Heart right ventricle (tissue), 16 donors: ENCODE measurements at regions not wholly inside any gene's neighbourhood (a gene's known extent, or its start where the extent isn't known, plus 50 kb on each side); places are given as distances from the start of the nearest gene placed in this dataset.

ENCODE experiments used
- ATAC-seq, 8 donors: fragments of 200-7000 bp; cut with Tn5 transposase; one replicate each; pipeline ENCODE4 v1.9.1; 2020; ENCODE audit warnings: mild to moderate bottlenecking in 8 of 8, moderate library complexity in 8 of 8, moderate number of reproducible peaks in 1 of 8
- DNase-seq, 2 donors: peaks; one replicate each; pipeline ENCODE4 v3.0.0-alpha.2; 2020
- H3K27ac ChIP-seq, 10 donors: fragments of 200-600 bp; sonication (generic) in 2 of 10; one replicate each; pipeline versions ENCODE4 v1.5.0 to v1.8.0; 2020 to 2022; ENCODE audit warnings: mild to moderate bottlenecking in 3 of 10
- H3K27me3 ChIP-seq, 7 donors: fragments of 200-600 bp; one replicate each; pipeline ENCODE4 v1.8.0; 2021 to 2022; ENCODE audit warnings: mild to moderate bottlenecking in 2 of 7
- H3K36me3 ChIP-seq, 9 donors: fragments of 200-600 bp; sonication (generic) in 1 of 9; one replicate each; pipeline versions ENCODE4 v1.5.0 to v1.8.0; 2020 to 2022; ENCODE audit warnings: mild to moderate bottlenecking in 2 of 9
- H3K4me1 ChIP-seq, 9 donors: fragments of 200-600 bp; sonication (generic) in 1 of 9; one replicate each; pipeline versions ENCODE4 v1.5.0 to v1.8.0; 2020 to 2022; ENCODE audit warnings: mild to moderate bottlenecking in 4 of 9
- H3K4me3 ChIP-seq, 10 donors: fragments of 200-600 bp; sonication (generic) in 2 of 10; one replicate each; pipeline versions ENCODE4 v1.5.0 to v1.8.0; 2020 to 2022; ENCODE audit warnings: mild to moderate bottlenecking in 7 of 10, moderate library complexity in 2 of 10
- H3K9me3 ChIP-seq, 11 donors: fragments of 200-600 bp in 10 of 11; sonication (generic) in 2 of 11; one replicate each; pipeline versions ENCODE4 v1.5.0 to v1.8.0; 2013 to 2022; ENCODE audit warnings: mild to moderate bottlenecking in 2 of 11, control low read depth in 1 of 11, moderate library complexity in 1 of 11
- WGBS, 2 donors: extraction: QIAGEN DNeasy Blood & Tissue Kit; methylation state at CpG; one replicate each; pipeline ENCODE4 v1.1.7; 2013; ENCODE audit warnings: inconsistent platforms in 1 of 2; 5-methylcytosine and 5-hydroxymethylcytosine counted together
- intact Hi-C, 10 donors: fragments of 100-400 bp; cut with DNase I; formaldehyde crosslinking; loops; one replicate each; pipeline versions ENCODE4 v1.11.1 to v1.14.2; 2022
- TF ChIP-seq, protein P1 (sequence below), 9 donors: fragments of 200-600 bp; sonication (generic) in 2 of 9; IDR thresholded peaks; one replicate each; pipeline versions ENCODE4 v1.5.0 to v1.8.0; 2021 to 2022; ENCODE audit warnings: antibody characterized with exemption in 9 of 9, mild to moderate bottlenecking in 5 of 9, moderate library complexity in 1 of 9
- donor health status: Arrhythmogenic right ventricular cardiomyopathy.
- donor health status: ischemic (EF 13 %, LVEDD 7.1; RV severe dilation, severe dysfunction).
- donor health status: healthy with polysubstance abuse.
- donor health status: DM: no; HTN: yes; CAD: no.
- donor health status: DM: no; HTN: no; CAD: no.
- donor health status: ischemic (EF 25% LVEDD 6.9; RV normal size, moderate dysfunction).
- donor health status: ischemic (EF 25% LVEDD 5.7; RV mildly dilated, moderate dysfunction).
- donor health status: healthy.
- donor health status: DM: yes; HTN: yes; CAD: no.
- donor health status: Ischemic cardiomyopathy.
- donor health status: ischemic (EF 35%, LVEDD 5.7; RV mildly dilated, moderate dysfunction).
- donor health status: nonischemic (EF 11% LVEDD 7.7; RV severe dilation, severe dysfunction).
- donor health status: DM: yes; HTN: yes; CAD: no.
- donor health status: PGD.
- donor health status: ischemic (EF 29% LVEDD 5.4; RV normal size, mild dysfunction).
- donor health status: nonischemic (EF 23%, LVEDD 6.1; RV moderate dilation, normal function).

DNA sequence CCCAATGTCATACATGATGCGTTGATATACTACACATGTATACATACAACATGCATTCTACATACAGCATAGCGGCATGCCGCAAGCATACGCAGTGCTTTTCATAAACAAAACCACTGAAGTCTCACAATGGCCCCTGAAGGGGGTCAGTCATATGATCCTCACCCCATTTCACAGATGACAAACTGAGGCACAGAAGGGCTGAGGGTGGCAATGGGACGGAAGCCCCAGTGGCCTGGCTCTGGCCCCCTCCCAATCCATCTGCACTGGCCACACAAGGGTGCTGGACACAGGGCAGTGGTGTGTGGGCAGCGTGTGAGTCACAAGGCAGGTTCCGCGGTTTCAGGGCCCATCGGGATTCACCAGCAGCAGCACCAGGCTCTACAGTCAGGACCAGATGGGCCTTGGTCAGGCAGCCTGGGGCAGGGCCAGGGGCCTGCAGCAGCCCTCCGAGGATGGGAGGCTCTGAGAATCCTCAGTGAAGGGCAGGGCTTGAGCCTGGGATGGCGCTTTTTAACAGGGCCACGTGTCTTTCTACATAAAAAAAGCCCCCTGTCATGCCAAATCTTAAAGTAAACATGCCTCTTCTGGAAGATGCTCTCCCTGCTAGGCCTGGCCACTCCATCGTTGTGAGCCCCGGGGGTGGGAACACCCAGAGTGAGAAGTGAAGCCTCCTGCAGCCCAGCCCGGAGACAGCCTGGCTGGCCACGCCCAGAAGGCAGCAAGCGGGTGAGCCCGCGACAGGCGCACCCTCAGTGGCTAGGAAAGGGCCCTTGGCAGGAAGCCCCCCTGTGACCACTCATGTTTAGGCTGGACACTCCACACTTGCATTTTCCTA, 206.5 kb downstream of the CTTN start:
- intact Hi-C loops: no loop called here
- Histone ChIP-seq H3K4me3 (no peak overlapping the region), H3K36me3 (no peaks in the 10 kb centered on the region), H3K4me1 (peaks cover 0 to 10% (median 0%) of the 10 kb centered on the region in 9 donors), H3K27ac (no peak overlapping the region), H3K9me3 (no peaks in the 10 kb centered on the region), H3K27me3 (peaks cover 0 to 43% (median 12%) of the 10 kb centered on the region in 7 donors)
- TF ChIP-seq, protein P1, sequence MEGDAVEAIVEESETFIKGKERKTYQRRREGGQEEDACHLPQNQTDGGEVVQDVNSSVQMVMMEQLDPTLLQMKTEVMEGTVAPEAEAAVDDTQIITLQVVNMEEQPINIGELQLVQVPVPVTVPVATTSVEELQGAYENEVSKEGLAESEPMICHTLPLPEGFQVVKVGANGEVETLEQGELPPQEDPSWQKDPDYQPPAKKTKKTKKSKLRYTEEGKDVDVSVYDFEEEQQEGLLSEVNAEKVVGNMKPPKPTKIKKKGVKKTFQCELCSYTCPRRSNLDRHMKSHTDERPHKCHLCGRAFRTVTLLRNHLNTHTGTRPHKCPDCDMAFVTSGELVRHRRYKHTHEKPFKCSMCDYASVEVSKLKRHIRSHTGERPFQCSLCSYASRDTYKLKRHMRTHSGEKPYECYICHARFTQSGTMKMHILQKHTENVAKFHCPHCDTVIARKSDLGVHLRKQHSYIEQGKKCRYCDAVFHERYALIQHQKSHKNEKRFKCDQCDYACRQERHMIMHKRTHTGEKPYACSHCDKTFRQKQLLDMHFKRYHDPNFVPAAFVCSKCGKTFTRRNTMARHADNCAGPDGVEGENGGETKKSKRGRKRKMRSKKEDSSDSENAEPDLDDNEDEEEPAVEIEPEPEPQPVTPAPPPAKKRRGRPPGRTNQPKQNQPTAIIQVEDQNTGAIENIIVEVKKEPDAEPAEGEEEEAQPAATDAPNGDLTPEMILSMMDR (IDR thresholded peaks at IDR 0.05): no peak
- no peak for DNase-seq
- no peak for ATAC-seq
- WGBS, 2 donors: 75 to 77% methylated on average over 20 of the region's 20 CpGs

GRCh38 chr11:70605468-70605815, 207.1 kb downstream of the CTTN start:
- H3K27me3 ChIP-seq: peaks cover 0 to 43% (median 13%) of the 10 kb centered on the region in 7 donors
- no peak overlapping the region for H3K4me3 ChIP-seq
- H3K4me1 ChIP-seq: peaks cover 0 to 13% (median 3%) of the 10 kb centered on the region in 9 donors
- ATAC-seq (no peak), DNase-seq (no peak)
- 78 to 81% methylated on average over 14 of the region's 14 CpGs for WGBS, 2 donors
- H3K9me3 ChIP-seq: no peaks in the 10 kb centered on the region
- no peak overlapping the region for H3K27ac ChIP-seq
- intact Hi-C loops: no loop called here
- TF ChIP-seq, protein P1 (IDR thresholded peaks at IDR 0.05): no peak
- no peaks in the 10 kb centered on the region for H3K36me3 ChIP-seq

- no peak for ATAC-seq
- intact Hi-C loops: no loop called here
- 60 to 65% methylated on average over 5 of the region's 5 CpGs for WGBS, 2 donors
- H3K36me3 ChIP-seq: no peaks in the 10 kb centered on the region
- H3K27ac ChIP-seq: no peak overlapping the region
- no peak for DNase-seq
- TF ChIP-seq, protein P1 (IDR thresholded peaks at IDR 0.05): no peak
- H3K4me1 ChIP-seq: peaks cover 0 to 17% (median 5%) of the 10 kb centered on the region in 9 donors
- no peaks in the 10 kb centered on the region for H3K9me3 ChIP-seq
- H3K4me3 ChIP-seq: no peak overlapping the region
- H3K27me3 ChIP-seq: peaks cover 0 to 43% (median 13%) of the 10 kb centered on the region in 7 donors
Observed at GRCh38 chr11:70605846-70606245, 207.5 kb downstream of the CTTN start.

GRCh38 chr11:70606248-70606950, 208.1 kb downstream of the CTTN start:
- Histone ChIP-seq H3K4me1 (peaks cover 0 to 23% (median 5%) of the 10 kb centered on the region in 9 donors), H3K27me3 (peaks cover 0 to 43% (median 13%) of the 10 kb centered on the region in 7 donors), H3K27ac (no peak overlapping the region), H3K4me3 (no peak overlapping the region), H3K36me3 (no peaks in the 10 kb centered on the region), H3K9me3 (no peaks in the 10 kb centered on the region)
- WGBS, 2 donors: 90 to 95% methylated on average over 12 of the region's 12 CpGs
- TF ChIP-seq, protein P1 (IDR thresholded peaks at IDR 0.05): no peak
- DNase-seq (no peak), ATAC-seq (no peak)
- intact Hi-C loops: no loop called here
